Upper lobe of right lung (tissue), 1 donor: ENCODE measurements at regions not wholly inside any gene's neighbourhood (a gene's known extent, or its start where the extent isn't known, plus 50 kb on each side); places are given as distances from the start of the nearest gene placed in this dataset.

Source experiments
- ATAC-seq: fragments of 200-7000 bp; cut with Tn5 transposase; one replicate; pipeline ENCODE4 v1.9.1; 2020; ENCODE audit warnings: mild to moderate bottlenecking, moderate library complexity
- DNase-seq: peaks from one replicate; pipeline ENCODE4 v3.0.0-alpha.2; 2020
- H3K27ac ChIP-seq: fragments of 200-600 bp; one replicate; pipeline ENCODE4 v1.8.0; 2022
- H3K27me3 ChIP-seq: fragments of 200-600 bp; one replicate; pipeline ENCODE4 v1.8.0; 2022; ENCODE audit warnings: mild to moderate bottlenecking
- H3K36me3 ChIP-seq: fragments of 200-600 bp; one replicate; pipeline ENCODE4 v1.8.0; 2022
- H3K4me1 ChIP-seq: fragments of 200-600 bp; one replicate; pipeline ENCODE4 v1.8.0; 2022
- H3K4me3 ChIP-seq: fragments of 200-600 bp; one replicate; pipeline ENCODE4 v1.8.0; 2022; ENCODE audit warnings: mild to moderate bottlenecking
- H3K9me3 ChIP-seq: fragments of 200-600 bp; one replicate; pipeline ENCODE4 v1.8.0; 2022
- intact Hi-C: fragments of 100-400 bp; cut with DNase I; formaldehyde crosslinking; loops from one replicate; pipeline ENCODE4 v1.11.0; 2022
- TF ChIP-seq, protein P1 (sequence below): fragments of 200-600 bp; IDR thresholded peaks from one replicate; pipeline ENCODE4 v1.8.0; 2022; ENCODE audit warnings: antibody characterized with exemption
- donor health status: DM: no; HTN: yes; CAD: no; lungs with severe emphysema.

DNA sequence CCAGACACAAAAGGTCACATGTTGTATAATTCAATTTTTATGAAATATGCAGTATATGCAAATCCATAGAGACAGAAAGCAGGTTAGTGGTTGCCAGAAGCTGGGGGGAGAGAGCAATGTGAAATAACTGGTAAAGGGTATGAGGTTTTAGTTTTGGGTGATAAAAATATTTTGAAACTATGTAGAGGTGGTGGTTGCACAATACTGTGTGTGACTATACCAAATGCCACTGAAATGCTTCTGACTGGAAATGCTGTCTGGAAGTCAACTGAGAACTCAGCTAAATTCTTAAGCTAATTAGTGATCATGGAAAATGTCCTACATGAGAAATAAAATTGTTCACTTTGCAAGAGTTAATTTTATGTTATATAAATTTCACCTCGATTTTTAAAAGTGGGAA, 65.3 kb upstream of the RXFP2 start:
- intact Hi-C loops = no loop called here
- no peak overlapping the region for H3K4me3 ChIP-seq
- H3K27ac ChIP-seq = no peak overlapping the region
- DNase-seq = no peak
- no peaks in the 10 kb centered on the region for H3K4me1 ChIP-seq
- no peaks in the 10 kb centered on the region for H3K36me3 ChIP-seq
- ATAC-seq = no peak
- TF ChIP-seq, protein P1, sequence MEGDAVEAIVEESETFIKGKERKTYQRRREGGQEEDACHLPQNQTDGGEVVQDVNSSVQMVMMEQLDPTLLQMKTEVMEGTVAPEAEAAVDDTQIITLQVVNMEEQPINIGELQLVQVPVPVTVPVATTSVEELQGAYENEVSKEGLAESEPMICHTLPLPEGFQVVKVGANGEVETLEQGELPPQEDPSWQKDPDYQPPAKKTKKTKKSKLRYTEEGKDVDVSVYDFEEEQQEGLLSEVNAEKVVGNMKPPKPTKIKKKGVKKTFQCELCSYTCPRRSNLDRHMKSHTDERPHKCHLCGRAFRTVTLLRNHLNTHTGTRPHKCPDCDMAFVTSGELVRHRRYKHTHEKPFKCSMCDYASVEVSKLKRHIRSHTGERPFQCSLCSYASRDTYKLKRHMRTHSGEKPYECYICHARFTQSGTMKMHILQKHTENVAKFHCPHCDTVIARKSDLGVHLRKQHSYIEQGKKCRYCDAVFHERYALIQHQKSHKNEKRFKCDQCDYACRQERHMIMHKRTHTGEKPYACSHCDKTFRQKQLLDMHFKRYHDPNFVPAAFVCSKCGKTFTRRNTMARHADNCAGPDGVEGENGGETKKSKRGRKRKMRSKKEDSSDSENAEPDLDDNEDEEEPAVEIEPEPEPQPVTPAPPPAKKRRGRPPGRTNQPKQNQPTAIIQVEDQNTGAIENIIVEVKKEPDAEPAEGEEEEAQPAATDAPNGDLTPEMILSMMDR = no peak
- H3K9me3 ChIP-seq = no peaks in the 10 kb centered on the region
- no peaks in the 10 kb centered on the region for H3K27me3 ChIP-seq

GRCh38 chr13:31675440-31675953, 63.8 kb upstream of the RXFP2 start:
- Histone ChIP-seq H3K36me3 (no peaks in the 10 kb centered on the region), H3K27ac (no peak overlapping the region), H3K4me1 (no peaks in the 10 kb centered on the region), H3K27me3 (no peaks in the 10 kb centered on the region), H3K9me3 (no peaks in the 10 kb centered on the region), H3K4me3 (no peak overlapping the region)
- TF ChIP-seq, protein P1 = no peak
- DNase-seq = no peak
- no peak for ATAC-seq
- intact Hi-C loops = no loop called here

DNA sequence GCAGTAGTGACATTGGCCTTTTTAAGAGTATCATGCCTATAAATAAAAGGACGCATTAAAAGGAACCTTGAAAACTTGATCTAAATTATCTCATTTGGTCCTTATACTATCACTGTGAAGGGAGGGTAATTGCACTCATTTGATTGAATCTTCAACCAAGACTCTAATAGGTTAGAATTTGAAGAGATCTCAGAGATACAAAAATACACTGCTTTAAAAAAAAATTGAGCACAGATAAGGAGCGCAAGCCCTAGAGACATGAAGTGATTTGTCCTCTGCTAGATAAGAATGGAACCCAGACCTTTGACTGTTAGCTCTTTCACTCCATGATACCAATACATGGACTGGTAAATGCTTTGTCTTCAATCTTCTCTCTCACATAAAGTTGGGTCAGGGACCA, 58.2 kb upstream of the RXFP2 start:
- H3K36me3 ChIP-seq = no peaks in the 10 kb centered on the region
- H3K4me3 ChIP-seq = no peak overlapping the region
- DNase-seq (no peak), ATAC-seq (no peak)
- H3K27ac ChIP-seq = no peak overlapping the region
- H3K27me3 ChIP-seq = no peaks in the 10 kb centered on the region
- intact Hi-C loops = no loop called here
- no peaks in the 10 kb centered on the region for H3K4me1 ChIP-seq
- TF ChIP-seq, protein P1 = no peak
- H3K9me3 ChIP-seq = no peaks in the 10 kb centered on the region

- Histone ChIP-seq H3K9me3 (no peaks in the 10 kb centered on the region), H3K27ac (no peak overlapping the region), H3K36me3 (no peaks in the 10 kb centered on the region), H3K27me3 (no peaks in the 10 kb centered on the region), H3K4me1 (no peaks in the 10 kb centered on the region), H3K4me3 (no peak overlapping the region)
- ATAC-seq = no peak
- intact Hi-C loops = no loop called here
- TF ChIP-seq, protein P1 = no peak
- no peak for DNase-seq
Observed at GRCh38 chr13:31684466-31684865, 54.9 kb upstream of the RXFP2 start.

DNA sequence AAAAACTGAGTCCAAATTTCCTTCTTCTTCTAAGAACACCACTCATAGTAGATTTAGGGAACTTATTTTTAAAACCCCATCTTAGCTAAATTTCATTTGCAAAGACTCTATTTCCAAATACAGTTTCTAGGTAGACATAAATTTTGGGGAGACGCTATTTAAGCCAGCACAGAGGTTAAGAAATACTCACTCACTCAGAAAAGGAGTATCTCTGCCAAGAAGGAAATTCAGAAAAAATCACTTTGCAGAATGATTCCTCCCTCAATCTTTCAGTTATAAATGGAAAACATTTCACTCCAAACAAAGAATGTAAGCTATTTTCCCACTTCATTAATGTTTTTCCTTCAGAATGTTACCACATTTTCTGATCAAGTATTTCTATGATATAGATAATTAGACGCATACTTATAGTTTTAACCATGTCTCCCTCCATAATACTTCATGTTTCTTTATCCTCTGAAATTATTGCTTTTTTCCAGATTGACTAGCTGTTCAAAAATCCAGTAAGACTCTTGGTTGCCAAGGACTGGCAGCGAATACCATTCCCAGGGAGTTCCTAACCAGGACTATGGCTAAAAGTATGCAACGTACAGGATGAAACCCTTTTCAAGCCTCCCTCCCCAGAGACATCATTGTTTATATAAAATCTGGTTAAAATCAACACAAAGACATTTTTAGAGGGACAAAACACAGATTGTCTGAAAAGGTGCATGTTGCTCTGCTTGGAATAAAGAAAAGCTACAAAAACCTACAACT, 52.5 kb upstream of the RXFP2 start:
- ATAC-seq (no peak), DNase-seq (no peak)
- Histone ChIP-seq H3K9me3 (no peaks in the 10 kb centered on the region), H3K27me3 (no peaks in the 10 kb centered on the region), H3K4me3 (no peak overlapping the region), H3K36me3 (no peaks in the 10 kb centered on the region), H3K4me1 (no peaks in the 10 kb centered on the region), H3K27ac (no peak overlapping the region)
- TF ChIP-seq, protein P1 = no peak
- intact Hi-C loops = no loop called here
